HG02840 (cell line): ENCODE measurements at regions not wholly inside any gene's neighbourhood (a gene's known extent, or its start where the extent isn't known, plus 50 kb on each side); places are given as distances from the start of the nearest gene placed in this dataset.

ENCODE experiments used
- ATAC-seq: cut with Tn5 transposase; IDR thresholded peaks from one replicate; pipeline ENCODE4 v1.9.1; 2021; ENCODE audit warnings: mild to moderate bottlenecking, moderate library complexity, moderate number of reproducible peaks; ENCODE audit not compliant: unreplicated experiment, low FRiP score

GRCh38 chr15:95565016-95565600 is 765.4 kb upstream of the NR2F2 start:
- ATAC-seq, result no peak

GRCh38 chr15:95565690-95566089 is 764.8 kb upstream of the NR2F2 start:
- ATAC-seq, result no peak

- ATAC-seq, result no peak
Observed at GRCh38 chr15:95567686-95568085, 762.8 kb upstream of the NR2F2 start.

GRCh38 chr15:95574053-95574452 is 756.4 kb upstream of the NR2F2 start:
- ATAC-seq, result no peak

GRCh38 chr15:95577927-95578326 is 752.6 kb upstream of the NR2F2 start:
- ATAC-seq, result no peak

- ATAC-seq, result no peak
Observed at GRCh38 chr15:95580121-95580520, 750.4 kb upstream of the NR2F2 start.

GRCh38 chr15:95581595-95581994 is 748.9 kb upstream of the NR2F2 start:
- ATAC-seq, result no peak

GRCh38 chr15:95584088-95584487 is 746.4 kb upstream of the NR2F2 start:
- no peak for ATAC-seq

- ATAC-seq, result no peak
Observed at GRCh38 chr15:95588056-95588455, 742.4 kb upstream of the NR2F2 start.

GRCh38 chr15:95590533-95591044 is 739.9 kb upstream of the NR2F2 start:
- no peak for ATAC-seq

GRCh38 chr15:95591270-95591669 is 739.2 kb upstream of the NR2F2 start:
- no peak for ATAC-seq

- ATAC-seq, result no peak
Observed at GRCh38 chr15:95591886-95592285, 738.6 kb upstream of the NR2F2 start.

GRCh38 chr15:95594496-95594895 is 736.0 kb upstream of the NR2F2 start:
- no peak for ATAC-seq

- no peak for ATAC-seq
Observed at GRCh38 chr15:95595759-95596158, 734.7 kb upstream of the NR2F2 start.

- no peak for ATAC-seq
Observed at GRCh38 chr15:95596496-95596895, 734.0 kb upstream of the NR2F2 start.

- no peak for ATAC-seq
Observed at GRCh38 chr15:95598251-95598855, 732.1 kb upstream of the NR2F2 start.

- no peak for ATAC-seq
Observed at GRCh38 chr15:95600367-95600766, 730.1 kb upstream of the NR2F2 start.

- no peak for ATAC-seq
Observed at GRCh38 chr15:95600884-95601283, 729.6 kb upstream of the NR2F2 start.

GRCh38 chr15:95601525-95601924 is 729.0 kb upstream of the NR2F2 start:
- ATAC-seq, result no peak

GRCh38 chr15:95603802-95604201 is 726.7 kb upstream of the NR2F2 start:
- no peak for ATAC-seq

GRCh38 chr15:95604634-95605036 is 725.9 kb upstream of the NR2F2 start:
- ATAC-seq, result no peak

- ATAC-seq, result no peak
Observed at GRCh38 chr15:95605098-95605497, 725.4 kb upstream of the NR2F2 start.
